Right ventricle myocardium inferior (tissue), 1 donor: ENCODE measurements at regions not wholly inside any gene's neighbourhood (a gene's known extent, or its start where the extent isn't known, plus 50 kb on each side); places are given as distances from the start of the nearest gene placed in this dataset. TPM values are rescaled to one million over a fixed set of nuclear protein-coding genes. Genes with fewer than 3 reads are reported as not detected.

Experiments used
- ATAC-seq: fragments of 200-7000 bp; cut with Tn5 transposase; one replicate; pipeline ENCODE4 v1.9.1; 2020; ENCODE audit warnings: mild to moderate bottlenecking, moderate library complexity
- DNase-seq: peaks from one replicate; pipeline ENCODE4 v3.0.0; 2021; ENCODE audit errors: missing footprints
- intact Hi-C: fragments of 100-400 bp; cut with DNase I; formaldehyde crosslinking; loops from one replicate; pipeline ENCODE4 v1.11.0; 2022
- microRNA-seq: library from miRNA; unstranded; fragments of <30 nt; microRNA quantifications from one replicate; pipeline ENCODE4 v1.2.0, GENCODE V29; 2020
- donor health status: DM: no; HTN: yes; CAD: no; lungs with severe emphysema.

DNA sequence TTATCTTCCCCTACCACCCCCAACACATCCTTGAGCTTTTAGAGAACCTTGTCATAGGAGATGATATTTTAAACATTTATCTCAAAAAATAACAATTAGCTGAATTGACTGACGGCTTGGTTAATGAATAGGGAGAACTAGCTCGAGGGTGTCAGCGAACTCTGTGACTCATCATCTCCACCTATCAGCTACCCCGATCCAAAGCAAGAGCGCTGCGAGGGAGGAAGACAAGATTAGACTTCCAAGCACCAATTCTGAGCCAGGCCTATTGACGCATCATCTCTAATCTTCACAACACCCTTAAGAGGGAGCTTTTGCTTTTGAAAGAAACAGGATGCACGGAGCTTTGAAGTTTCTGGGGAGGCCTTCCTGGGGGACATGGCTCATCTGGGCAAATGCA, 51.0 kb upstream of the GALNT18 start:
- DNase-seq: no peak
- ATAC-seq: no peak

DNA sequence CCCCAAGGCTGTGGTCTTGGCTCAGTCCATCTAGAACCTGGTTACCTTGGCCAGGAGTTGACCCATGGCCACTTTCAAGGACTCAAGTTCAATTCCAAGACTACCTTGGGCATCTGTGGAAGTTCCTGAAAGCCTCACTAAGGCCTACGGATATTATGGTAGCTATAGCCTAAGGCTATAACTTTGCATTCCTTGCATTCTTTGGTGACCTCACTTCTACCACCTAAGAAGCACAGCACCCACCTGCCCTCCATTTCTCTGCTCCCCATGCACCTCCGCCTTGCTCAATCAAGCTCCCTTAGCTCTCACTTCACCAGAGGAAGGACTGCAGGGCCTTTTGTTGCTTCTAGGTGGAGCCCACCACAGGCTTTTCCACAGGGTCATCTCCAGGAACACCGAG, 50.3 kb upstream of the GALNT18 start:
- no peak for DNase-seq
- ATAC-seq: no peak
- intact Hi-C loops: no loop called here

More for the DNA sequence above, 51.0 kb upstream of the GALNT18 start:
- intact Hi-C loops: no loop called here

Small RNAs in the stretch of these regions (microRNA-seq; reads per million reads assigned to microRNA genes)
- not detected for gene MIR8070
